H1 (cell line): ENCODE measurements at regions not wholly inside any gene's neighbourhood (a gene's known extent, or its start where the extent isn't known, plus 50 kb on each side); places are given as distances from the start of the nearest gene placed in this dataset.

ENCODE experiments used
- CTCF ChIA-PET: fragments of 300-600 bp; sonication (Branson Sonifier 250); formaldehyde crosslinking; loops from one replicate; lab custom pipeline; 2021; ENCODE audit not compliant: partially characterized antibody; lab: Charles Lee
- POLR2A ChIA-PET: fragments of 300-600 bp; sonication (Branson Sonifier 250); formaldehyde crosslinking; loops from one replicate; lab custom pipeline; 2021; ENCODE audit warnings: inconsistent platforms; ENCODE audit not compliant: partially characterized antibody; lab: Charles Lee
- DNase-seq, 2 experiments: peaks; one replicate each; pipeline versions ENCODE4 v3.0.0 to v3.0.0-alpha.2; 2010 to 2022; ENCODE audit warnings: low spot score in 2 of 2, low read depth in 1 of 2, mixed read lengths in 1 of 2
- FAIRE-seq: peaks from 2 replicates; lab custom pipeline; 2011; peaks lifted over from hg19 to GRCh38; lab: Jason Lieb, UNC
- H2AFZ ChIP-seq: 2 replicates; pipeline ENCODE4 v1.8.1; 2012; ENCODE audit warnings: low read length, inconsistent platforms
- H2AK5ac ChIP-seq: 2 replicates; pipeline ENCODE4 v1.6.1; 2013; ENCODE audit warnings: low read depth, low read length
- H2BK120ac ChIP-seq: replicated peaks from 2 replicates; pipeline ENCODE3; 2013; ENCODE audit warnings: low read depth, low read length, inconsistent platforms
- H2BK12ac ChIP-seq: 2 replicates; pipeline ENCODE4 v1.6.1; 2013; ENCODE audit warnings: low read depth, low read length
- H2BK15ac ChIP-seq: 2 replicates; pipeline ENCODE4 v1.6.1; 2013; ENCODE audit warnings: low read length
- H2BK20ac ChIP-seq: 2 replicates; pipeline ENCODE4 v1.6.1; 2013; ENCODE audit warnings: low read length
- H2BK5ac ChIP-seq: 2 replicates; pipeline ENCODE4 v1.6.1; 2013; ENCODE audit warnings: low read depth, low read length
- H3K14ac ChIP-seq: 2 replicates; pipeline ENCODE4 v1.6.1; 2013; ENCODE audit warnings: inconsistent platforms; ENCODE audit not compliant: insufficient read length
- H3K18ac ChIP-seq: 2 replicates; pipeline ENCODE4 v1.6.1; 2013; ENCODE audit warnings: low read length; ENCODE audit errors: extremely low read depth
- H3K23ac ChIP-seq: 2 replicates; pipeline ENCODE4 v1.6.1; 2013; ENCODE audit warnings: inconsistent platforms; ENCODE audit not compliant: insufficient read length
- H3K23me2 ChIP-seq: 2 replicates; pipeline ENCODE4 v1.6.1; 2013; ENCODE audit warnings: low read depth, low read length
- H3K27ac ChIP-seq: 2 replicates; pipeline ENCODE4 v1.6.1; 2011; ENCODE audit warnings: low read depth, low read length, inconsistent platforms
- H3K27me3 ChIP-seq, 4 experiments: replicated peaks in 1 of 4; 1 replicate in 1 of 4; 2 replicates in 3 of 4; pipeline versions ENCODE4 v1.6.1 to v1.8.1; 2011 to 2013; ENCODE audit warnings: low read length in 3 of 4, mild to moderate bottlenecking in 3 of 4, inconsistent platforms in 2 of 4, mixed read lengths in 2 of 4, moderate library complexity in 1 of 4; ENCODE audit not compliant: control insufficient read depth in 3 of 4, insufficient read depth in 3 of 4; ENCODE audit errors: extremely low read depth in 1 of 4
- H3K36me3 ChIP-seq, 4 experiments: 2 replicates each; pipeline versions ENCODE4 v1.6.1 to v1.8.1; 2011 to 2013; ENCODE audit warnings: mild to moderate bottlenecking in 4 of 4, low read length in 3 of 4, moderate library complexity in 2 of 4, control low read depth in 1 of 4, inconsistent platforms in 1 of 4; ENCODE audit not compliant: insufficient read depth in 4 of 4, control insufficient read depth in 2 of 4
- H3K4ac ChIP-seq: replicated peaks from 2 replicates; pipeline ENCODE3; 2013; ENCODE audit warnings: low read length, low read depth, mixed read lengths, inconsistent platforms; ENCODE audit not compliant: insufficient read length
- H3K4me1 ChIP-seq, 4 experiments: replicated peaks in 1 of 4; 1 replicate in 1 of 4; 2 replicates in 3 of 4; pipeline versions ENCODE4 v1.6.1 to v1.8.1; 2011 to 2013; ENCODE audit warnings: low read length in 3 of 4, inconsistent platforms in 2 of 4, mixed read lengths in 1 of 4; ENCODE audit not compliant: insufficient read depth in 4 of 4, control insufficient read depth in 3 of 4
- H3K4me2 ChIP-seq, 2 experiments: 2 replicates each; pipeline versions ENCODE4 v1.6.1 to v1.8.1; 2011 to 2013; ENCODE audit warnings: low read depth in 2 of 2, low read length in 2 of 2, control low read depth in 1 of 2, inconsistent platforms in 1 of 2, mild to moderate bottlenecking in 1 of 2; ENCODE audit not compliant: insufficient read depth in 1 of 2
- H3K4me3 ChIP-seq, 4 experiments: fragments of 200-600, 300-600 bp in 1 of 4; sonication (generic), shearing (Covaris generic), sonication (Bioruptor Twin) in 1 of 4; 2 replicates each; pipeline versions ENCODE4 v1.5.1 to v1.8.1; 2011 to 2016; ENCODE audit warnings: low read length in 4 of 4, low read depth in 3 of 4, control low read depth in 2 of 4, inconsistent platforms in 2 of 4, mild to moderate bottlenecking in 2 of 4, mixed read lengths in 1 of 4, moderate library complexity in 1 of 4; ENCODE audit not compliant: insufficient read depth in 2 of 4; ENCODE audit errors: extremely low read depth in 1 of 4
- H3K56ac ChIP-seq: replicated peaks from 2 replicates; pipeline ENCODE3; 2013; ENCODE audit warnings: low read depth, mild to moderate bottlenecking, mixed read lengths, low read length, inconsistent platforms; ENCODE audit not compliant: insufficient read length
- H3K79me1 ChIP-seq: 2 replicates; pipeline ENCODE4 v1.6.1; 2013; ENCODE audit warnings: low read depth, low read length, control low read depth
- H3K79me2 ChIP-seq, 2 experiments: 2 replicates each; pipeline versions ENCODE4 v1.6.1 to v1.8.1; 2012 to 2013; ENCODE audit warnings: low read length in 2 of 2, mild to moderate bottlenecking in 2 of 2, inconsistent platforms in 1 of 2; ENCODE audit not compliant: insufficient read depth in 2 of 2, control insufficient read depth in 1 of 2
- H3K9ac ChIP-seq, 4 experiments: replicated peaks in 1 of 4; 1 replicate in 1 of 4; 2 replicates in 3 of 4; pipeline versions ENCODE4 v1.6.1 to v1.8.1; 2011 to 2013; ENCODE audit warnings: low read depth in 3 of 4, low read length in 3 of 4, control low read depth in 2 of 4, mild to moderate bottlenecking in 2 of 4, moderate library complexity in 2 of 4, inconsistent platforms in 1 of 4; ENCODE audit errors: extremely low read depth in 1 of 4
- H3K9me3 ChIP-seq, 2 experiments: 2 replicates each; pipeline versions ENCODE4 v1.6.1 to v1.8.1; 2012 to 2013; ENCODE audit warnings: mild to moderate bottlenecking in 2 of 2, moderate library complexity in 2 of 2, control low read depth in 1 of 2, inconsistent platforms in 1 of 2, low read depth in 1 of 2, low read length in 1 of 2, mixed read lengths in 1 of 2; ENCODE audit not compliant: insufficient read depth in 2 of 2
- H4K20me1 ChIP-seq, 2 experiments: replicated peaks in 1 of 2; 2 replicates each; pipeline versions ENCODE3 to v1.8.1; 2011 to 2013; ENCODE audit warnings: inconsistent platforms in 2 of 2, low read length in 2 of 2, mild to moderate bottlenecking in 1 of 2; ENCODE audit not compliant: insufficient read depth in 2 of 2, control insufficient read depth in 1 of 2
- H4K5ac ChIP-seq: 2 replicates; pipeline ENCODE4 v1.6.1; 2013; ENCODE audit warnings: low read length, low read depth, mixed read lengths, inconsistent platforms; ENCODE audit not compliant: insufficient read length
- H4K8ac ChIP-seq: 2 replicates; pipeline ENCODE4 v1.8.0; 2013; ENCODE audit warnings: mild to moderate bottlenecking, moderate library complexity, low read length, inconsistent platforms; ENCODE audit not compliant: insufficient read depth; ENCODE audit errors: extremely low read depth
- H4K91ac ChIP-seq: replicated peaks from 2 replicates; pipeline ENCODE3; 2013; ENCODE audit warnings: low read length, mixed read lengths, inconsistent platforms; ENCODE audit not compliant: insufficient read length
- CHD2 ChIP-seq: IDR thresholded peaks from 2 replicates; pipeline ENCODE4 v1.6.1; 2012; ENCODE audit warnings: low read length, improper control_type of control experiment
- KDM4A ChIP-seq: IDR thresholded peaks from one replicate; pipeline ENCODE4 v1.7.1; 2012; ENCODE audit warnings: low read depth, mild to moderate bottlenecking, moderate library complexity, low read length, inconsistent platforms; ENCODE audit not compliant: severe bottlenecking
- NANOG ChIP-seq: IDR thresholded peaks from 2 replicates; pipeline ENCODE4 v1.6.1; 2011; ENCODE audit warnings: low read length, low read depth, mild to moderate bottlenecking, inconsistent platforms; ENCODE audit not compliant: insufficient read depth, poor library complexity, severe bottlenecking
- RAD21 ChIP-seq, 2 experiments: IDR thresholded peaks in 1 of 2; conservative IDR thresholded peaks in 1 of 2; 2 replicates each; pipeline ENCODE4 v1.6.1; 2011; ENCODE audit warnings: low read depth in 2 of 2, low read length in 2 of 2, improper control_type of control experiment in 1 of 2, inconsistent platforms in 1 of 2, mild to moderate bottlenecking in 1 of 2, moderate library complexity in 1 of 2
- YY1 ChIP-seq: IDR thresholded peaks from 2 replicates; pipeline ENCODE4 v1.6.1; 2011; ENCODE audit warnings: low read depth, mild to moderate bottlenecking, low read length
- WGBS, 2 experiments: shearing (Covaris generic) in 1 of 2; methylation state at CpG; one replicate each; pipeline versions ENCODE4 v1.1.6 to v1.1.7; 2013 to 2015; ENCODE audit warnings: low lambda C conversion rate in 2 of 2, mixed read lengths in 2 of 2, inconsistent platforms in 1 of 2, low coverage in 1 of 2, missing lambda C conversion rate in 1 of 2; ENCODE audit not compliant: insufficient replicate concordance in 2 of 2, insufficient coverage in 1 of 2, insufficient read length in 1 of 2; ENCODE audit errors: extremely low coverage in 1 of 2, missing lambda C conversion rate in 1 of 2; 5-methylcytosine and 5-hydroxymethylcytosine counted together

GRCh38 chr5:175096469-175097165 is 347.4 kb downstream of the DRD1 start:
- peak overlapping the region; percentile 15; the same call in 1 of the 2 replicates for H2AFZ ChIP-seq
- no peak overlapping the region for H2BK20ac ChIP-seq
- no peak overlapping the region for H2AK5ac ChIP-seq
- H3K56ac ChIP-seq, result no peak overlapping the region
- no peak for DNase-seq
- 87% methylated on average over 12 of the region's 12 CpGs; no CpG with 5 or more reads in 1 of the 2 experiments for WGBS, 2 experiments
- H3K9me3 ChIP-seq, result no peaks in the 10 kb centered on the region
- no peaks in the 10 kb centered on the region for H3K27me3 ChIP-seq
- no peak for FAIRE-seq
- H3K4me2 ChIP-seq, result no peak overlapping the region
- H4K8ac ChIP-seq, result no peak overlapping the region
- no peaks in the 10 kb centered on the region for H4K20me1 ChIP-seq
- no peak overlapping the region for H3K4me3 ChIP-seq
- H3K27ac ChIP-seq, result no peak overlapping the region
- no peak overlapping the region for H3K14ac ChIP-seq
- H3K79me1 ChIP-seq, result no peaks in the 10 kb centered on the region
- ChIA-PET POLR2A (interaction anchor here (0.6 kb wide), 1 partner anchor 23 kb away, joined by 4 read pairs; no protein-coding TSS in a partner anchor), CTCF (interaction anchor here (1.4 kb wide), 1 partner anchor 9 kb away, joined by 3 read pairs; no protein-coding TSS in a partner anchor)
- H3K4me1 ChIP-seq, result peaks cover 0 to 9% (median 0%) of the 10 kb centered on the region in 4 experiments; a peak in 3 of 7 replicates
- no peak overlapping the region for H2BK12ac ChIP-seq
- H4K5ac ChIP-seq, result no peak overlapping the region
- no peak overlapping the region for H2BK15ac ChIP-seq
- no peaks in the 10 kb centered on the region for H3K36me3 ChIP-seq
- H3K9ac ChIP-seq, result no peak overlapping the region
- H3K23me2 ChIP-seq, result no peaks in the 10 kb centered on the region
- no peak overlapping the region for H3K18ac ChIP-seq
- no peak overlapping the region for H3K4ac ChIP-seq
- H3K79me2 ChIP-seq, result no peaks in the 10 kb centered on the region
- H4K91ac ChIP-seq, result no peak overlapping the region
- no peak for TF ChIP-seq KDM4A
- TF ChIP-seq RAD21 (IDR thresholded peaks at IDR 0.05 in 1 of 2, conservative IDR thresholded peaks at IDR 0.05 in 1 of 2; ENCODE audit: low read depth in 2 of 2, low read length in 2 of 2), result no peak
- TF ChIP-seq YY1, result no peak
- no peak for TF ChIP-seq NANOG
- TF ChIP-seq CHD2, result no peak
- H2BK5ac ChIP-seq, result no peak overlapping the region
- no peak overlapping the region for H2BK120ac ChIP-seq
- H3K23ac ChIP-seq, result no peak overlapping the region
